IMR-90 (cell line): ENCODE measurements at regions not wholly inside any gene's neighbourhood (a gene's known extent, or its start where the extent isn't known, plus 50 kb on each side); places are given as distances from the start of the nearest gene placed in this dataset.

ENCODE experiments used
- ATAC-seq: fragments of 200-7000 bp; cut with Tn5 transposase; 2 replicates; pipeline ENCODE4 v1.9.1; 2020; ENCODE audit warnings: low read depth, mild to moderate bottlenecking, moderate library complexity
- BruUV-seq: library from RNA; stranded (reverse); fragments of 400-500 nt; replicated peaks from 2 replicates; lab custom pipeline; 2021; lab: Mats Ljungman, UMichigan
- CTCF ChIA-PET: fragments of 300-600 bp; formaldehyde crosslinking; extraction: SDS; loops from one replicate; lab custom pipeline; 2021; ENCODE audit warnings: antibody characterized with exemption; lab: Yijun Ruan, JAX
- POLR2A ChIA-PET: fragments of 300-600 bp; sonication (Branson Sonifier 250); formaldehyde crosslinking; loops from one replicate; lab custom pipeline; 2022; ENCODE audit warnings: antibody characterized with exemption; ENCODE audit not compliant: unreplicated experiment; lab: Charles Lee
- DNase-seq: peaks from one replicate; pipeline ENCODE4 v3.0.0; 2013
- H2AFZ ChIP-seq: replicated peaks from 2 replicates; pipeline ENCODE3; 2013; ENCODE audit warnings: low read length, mild to moderate bottlenecking; ENCODE audit not compliant: poor library complexity
- H2AK5ac ChIP-seq: 2 replicates; pipeline ENCODE4 v1.6.1; 2013; ENCODE audit warnings: low read depth, low read length, inconsistent platforms
- H2AK9ac ChIP-seq: replicated peaks from 2 replicates; pipeline ENCODE3; 2013; ENCODE audit warnings: mild to moderate bottlenecking, low read depth, low read length, moderate library complexity; ENCODE audit not compliant: poor library complexity
- H2BK120ac ChIP-seq: 2 replicates; pipeline ENCODE4 v1.6.1; 2013; ENCODE audit warnings: low read depth, low read length, inconsistent platforms
- H2BK15ac ChIP-seq: 3 replicates; pipeline ENCODE4 v1.6.1; 2013; ENCODE audit warnings: low read depth, low read length, inconsistent platforms
- H2BK20ac ChIP-seq: 2 replicates; pipeline ENCODE4 v1.6.1; 2013; ENCODE audit warnings: low read depth, mild to moderate bottlenecking, inconsistent platforms, low read length, moderate library complexity
- H2BK5ac ChIP-seq: 2 replicates; pipeline ENCODE4 v1.6.1; 2013; ENCODE audit warnings: mild to moderate bottlenecking, low read depth, low read length, inconsistent platforms; ENCODE audit not compliant: poor library complexity, severe bottlenecking
- H3K14ac ChIP-seq: replicated peaks from 2 replicates; pipeline ENCODE4 v1.6.1; 2013; ENCODE audit warnings: low read depth, low read length, inconsistent platforms
- H3K18ac ChIP-seq: 2 replicates; pipeline ENCODE4 v1.6.1; 2013; ENCODE audit warnings: low read depth, low read length, control low read depth
- H3K23ac ChIP-seq: 2 replicates; pipeline ENCODE4 v1.6.1; 2013; ENCODE audit warnings: low read depth, low read length, inconsistent platforms
- H3K27ac ChIP-seq: 2 replicates; pipeline ENCODE4 v1.5.1; 2013; ENCODE audit warnings: mild to moderate bottlenecking, control low read depth, low read length; ENCODE audit not compliant: insufficient read depth
- H3K27me3 ChIP-seq: 2 replicates; pipeline ENCODE4 v1.6.1; 2013; ENCODE audit warnings: low read length; ENCODE audit not compliant: control insufficient read depth, insufficient read depth
- H3K36me3 ChIP-seq: 2 replicates; pipeline ENCODE4 v1.6.1; 2013; ENCODE audit warnings: low read length, mixed read lengths; ENCODE audit not compliant: control insufficient read depth, insufficient read depth
- H3K4ac ChIP-seq: 2 replicates; pipeline ENCODE4 v1.6.1; 2013; ENCODE audit warnings: low read depth, low read length, inconsistent platforms
- H3K4me1 ChIP-seq: 2 replicates; pipeline ENCODE4 v1.6.1; 2013; ENCODE audit warnings: low read length, mixed read lengths; ENCODE audit not compliant: control insufficient read depth, insufficient read depth
- H3K4me2 ChIP-seq: 2 replicates; pipeline ENCODE4 v1.6.1; 2013; ENCODE audit warnings: low read depth, mild to moderate bottlenecking, control low read depth, low read length, moderate library complexity
- H3K4me3 ChIP-seq: 2 replicates; pipeline ENCODE4 v1.5.1; 2013; ENCODE audit warnings: low read depth, mild to moderate bottlenecking, control low read depth, low read length, moderate library complexity; ENCODE audit not compliant: insufficient read depth
- H3K56ac ChIP-seq: 2 replicates; pipeline ENCODE4 v1.6.1; 2013; ENCODE audit warnings: low read length, inconsistent platforms; ENCODE audit not compliant: insufficient read depth; ENCODE audit errors: extremely low read depth
- H3K79me1 ChIP-seq, 2 experiments: 2 replicates each; pipeline ENCODE4 v1.6.1; 2013; ENCODE audit warnings: low read length in 2 of 2, inconsistent platforms in 1 of 2, low read depth in 1 of 2
- H3K9ac ChIP-seq: 2 replicates; pipeline ENCODE4 v1.6.1; 2013; ENCODE audit warnings: low read depth, low read length, control low read depth
- H3K9me1 ChIP-seq: 2 replicates; pipeline ENCODE4 v1.6.1; 2013; ENCODE audit warnings: low read length, inconsistent platforms; ENCODE audit not compliant: insufficient read depth
- H3K9me3 ChIP-seq: 2 replicates; pipeline ENCODE4 v1.6.1; 2013; ENCODE audit warnings: low read length; ENCODE audit not compliant: control insufficient read depth, insufficient read depth
- H4K20me1 ChIP-seq: 2 replicates; pipeline ENCODE4 v1.6.1; 2013; ENCODE audit warnings: low read length, inconsistent platforms; ENCODE audit not compliant: insufficient read depth
- H4K5ac ChIP-seq: 2 replicates; pipeline ENCODE4 v1.6.1; 2013; ENCODE audit warnings: mild to moderate bottlenecking, low read depth, low read length, control low read depth
- H4K8ac ChIP-seq, 2 experiments: 2 replicates each; pipeline ENCODE4 v1.6.1; 2013; ENCODE audit warnings: low read depth in 2 of 2, low read length in 2 of 2, control low read depth in 1 of 2, inconsistent platforms in 1 of 2
- H4K91ac ChIP-seq: 2 replicates; pipeline ENCODE4 v1.6.1; 2013; ENCODE audit warnings: low read depth, low read length, inconsistent platforms; ENCODE audit not compliant: insufficient read depth
- BHLHE40 ChIP-seq: fragments of 150-350 bp; IDR thresholded peaks from 2 replicates; pipeline ENCODE4 v1.6.1; 2016; ENCODE audit warnings: mild to moderate bottlenecking, low read depth, low read length
- WGBS, 2 experiments: methylation state at CpG; one replicate each; pipeline versions ENCODE4 v1.1.5 to v1.1.7; 2013; ENCODE audit warnings: missing lambda C conversion rate in 2 of 2; ENCODE audit not compliant: insufficient read length in 1 of 2; ENCODE audit errors: extremely low coverage in 2 of 2; 5-methylcytosine and 5-hydroxymethylcytosine counted together
- dilution Hi-C: fragments of 300-500 bp; cut with HindIII; formaldehyde crosslinking; loops from one replicate; pipeline ENCODE4 v1.14.3; 2018; ENCODE audit warnings: low sequenced_read_pairs; ENCODE audit not compliant: unreplicated experiment
- in situ Hi-C: fragments of 300-500 bp; cut with MboI; formaldehyde crosslinking; loops from 3 replicates; pipeline ENCODE4 v1.14.3; 2019; ENCODE audit warnings: low sequenced_read_pairs, inconsistent platforms, mixed read lengths
- intact Hi-C: fragments of 100-400 bp; cut with micrococcal nuclease; formaldehyde crosslinking; loops from 2 replicates; pipeline ENCODE4 v1.10.0; 2022
- TF ChIP-seq, protein P1 (sequence below): fragments of 150-350 bp; IDR thresholded peaks from 2 replicates; pipeline ENCODE4 v1.6.1; 2016; ENCODE audit warnings: low read depth, mild to moderate bottlenecking, low read length, moderate library complexity, borderline replicate concordance

DNA sequence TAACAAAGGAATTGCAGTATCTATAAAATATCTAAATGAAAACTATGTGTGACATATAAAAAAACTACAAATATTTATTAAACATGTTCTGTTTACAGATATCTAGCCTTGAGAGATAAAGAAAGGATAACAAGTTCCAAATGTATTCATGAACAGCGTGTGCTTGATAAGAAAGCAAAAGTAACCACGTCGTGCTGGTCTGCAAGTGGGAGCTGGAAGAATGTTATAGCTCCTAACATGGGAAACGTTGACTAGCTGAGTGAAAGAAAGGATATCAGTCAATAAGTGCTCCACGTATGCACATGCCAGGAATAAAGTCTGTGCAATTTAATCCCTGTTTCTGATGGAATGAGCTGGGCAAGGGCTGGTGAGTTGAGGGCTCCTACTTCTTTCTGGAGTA is 71.2 kb upstream of the CDYL2 start:
- no peak for ATAC-seq
- Histone ChIP-seq H3K4me3 (peak overlapping the region; percentile 4; the same call in 1 of the 2 replicates), H3K4me1 (no peaks in the 10 kb centered on the region), H3K79me1 (no peaks in the 10 kb centered on the region), H3K36me3 (no peaks in the 10 kb centered on the region), H2BK15ac (no peak overlapping the region), H3K23ac (no peak overlapping the region), H2AK9ac (no peak overlapping the region), H2AK5ac (no peak overlapping the region), H3K9me1 (no peaks in the 10 kb centered on the region), H3K4ac (no peak overlapping the region), H4K91ac (no peak overlapping the region), H3K27me3 (no peaks in the 10 kb centered on the region), H3K27ac (no peak overlapping the region), H4K8ac (no peak overlapping the region), H2BK120ac (no peak overlapping the region), H2AFZ (no peak overlapping the region), H2BK20ac (no peak overlapping the region), H3K4me2 (peak overlapping the region; percentile 69), H3K9ac (no peak overlapping the region), H4K5ac (no peak overlapping the region), H2BK5ac (no peak overlapping the region), H3K9me3 (no peaks in the 10 kb centered on the region), H4K20me1 (no peaks in the 10 kb centered on the region), H3K56ac (no peak overlapping the region), H3K18ac (no peak overlapping the region), H3K14ac (no peak overlapping the region)
- POLR2A ChIA-PET: no interaction called here
- TF ChIP-seq, protein P1, sequence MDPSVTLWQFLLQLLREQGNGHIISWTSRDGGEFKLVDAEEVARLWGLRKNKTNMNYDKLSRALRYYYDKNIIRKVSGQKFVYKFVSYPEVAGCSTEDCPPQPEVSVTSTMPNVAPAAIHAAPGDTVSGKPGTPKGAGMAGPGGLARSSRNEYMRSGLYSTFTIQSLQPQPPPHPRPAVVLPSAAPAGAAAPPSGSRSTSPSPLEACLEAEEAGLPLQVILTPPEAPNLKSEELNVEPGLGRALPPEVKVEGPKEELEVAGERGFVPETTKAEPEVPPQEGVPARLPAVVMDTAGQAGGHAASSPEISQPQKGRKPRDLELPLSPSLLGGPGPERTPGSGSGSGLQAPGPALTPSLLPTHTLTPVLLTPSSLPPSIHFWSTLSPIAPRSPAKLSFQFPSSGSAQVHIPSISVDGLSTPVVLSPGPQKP: no peak
- no peak for TF ChIP-seq BHLHE40
- BruUV-seq: no TSS peak
- no peak for DNase-seq
- intact Hi-C loops (no loop called here), dilution Hi-C loops (no loop called here), in situ Hi-C loops (no loop called here)
- CTCF ChIA-PET: interaction anchor here (1.0 kb wide), 1 partner anchor 24 kb away, joined by 3 read pairs; no protein-coding TSS in a partner anchor
- WGBS, 2 experiments: 2% methylated on average over 5 of the region's 5 CpGs; no CpG with 5 or more reads in 1 of the 2 experiments
